Hepatocyte (in vitro differentiated cells): ENCODE measurements at regions not wholly inside any gene's neighbourhood (a gene's known extent, or its start where the extent isn't known, plus 50 kb on each side); places are given as distances from the start of the nearest gene placed in this dataset.

Experiments
- CTCF ChIP-seq: fragments of 200-600 bp; sonication (generic); IDR thresholded peaks from 2 replicates; pipeline ENCODE4 v1.5.1; 2016; ENCODE audit warnings: antibody characterized with exemption, mild to moderate bottlenecking; ENCODE audit not compliant: poor library complexity
- EZH2 ChIP-seq: fragments of 200-600 bp; sonication (generic); IDR thresholded peaks from 2 replicates; pipeline ENCODE4 v1.6.1; 2016; ENCODE audit warnings: antibody characterized with exemption, mild to moderate bottlenecking, borderline replicate concordance
- EZH2phosphoT487 ChIP-seq: fragments of 200-600 bp; sonication (generic); IDR thresholded peaks from one replicate; pipeline ENCODE4 v1.6.1; 2018; ENCODE audit warnings: antibody characterized with exemption, mild to moderate bottlenecking, low read depth, moderate library complexity; ENCODE audit not compliant: unreplicated experiment, severe bottlenecking

- TF ChIP-seq CTCF (no peak), EZH2 (no peak), EZH2phosphoT487 (no peak)
These were observed 163.3 kb downstream of the DACT1 start for GRCh38 chr14:58801086-58801485.
